ENCODE measurements at regions not wholly inside any gene's neighbourhood (a gene's known extent, or its start where the extent isn't known, plus 50 kb on each side); places are given as distances from the start of the nearest gene placed in this dataset.

GRCh38 chr6:106910999-106911949, 63.3 kb downstream of the CD24 start (continued):
- TF ChIP-seq TRIM24 (IDR thresholded peaks at IDR 0.05) (peak in 1 of 2 experiments; percentile 57; a peak in 1 of 4 replicates), SAFB2 (IDR thresholded peaks at IDR 0.05; ENCODE audit: borderline replicate concordance, low read depth, low read length, severe bottlenecking) (no peak), E4F1 (CRISPR knock-in tag; IDR thresholded peaks at IDR 0.05; ENCODE audit: borderline replicate concordance) (no peak), ZFP30 (CRISPR knock-in tag; IDR thresholded peaks at IDR 0.05; ENCODE audit: borderline replicate concordance) (no peak), CHD4 (IDR thresholded peaks at IDR 0.05; ENCODE audit: insufficient read depth, insufficient replicate concordance, low read depth, low read length, poor library complexity, severe bottlenecking) (no peak), ZNF644 (tag; IDR thresholded peaks at IDR 0.05; ENCODE audit: low read depth) (no peak), ZNF384 (IDR thresholded peaks at IDR 0.05; ENCODE audit: low read depth, low read length) (no peak), ZNF407 (IDR thresholded peaks at IDR 0.05; ENCODE audit: low read depth) (no peak)

Data from K562 (cell line).